HepG2 (cell line): ENCODE measurements at regions not wholly inside any gene's neighbourhood (a gene's known extent, or its start where the extent isn't known, plus 50 kb on each side); places are given as distances from the start of the nearest gene placed in this dataset.

Experiments
- ATAC-seq: fragments of 200-7000 bp; cut with Tn5 transposase; 3 replicates; pipeline ENCODE4 v1.9.1; 2020; ENCODE audit warnings: mild to moderate bottlenecking, moderate library complexity
- BruUV-seq: library from RNA; stranded (reverse); fragments of 400-500 nt; replicated peaks from 2 replicates; lab custom pipeline; 2021; lab: Mats Ljungman, UMichigan
- CTCF ChIA-PET: fragments of 300-600 bp; formaldehyde crosslinking; extraction: SDS; loops from one replicate; lab custom pipeline; 2021; ENCODE audit warnings: low total read pairs, inconsistent platforms, low intra/inter-chr PET ratio; lab: Yijun Ruan, JAX
- POLR2A ChIA-PET: fragments of 350-600 bp; sonication (Branson Sonifier 250); formaldehyde crosslinking; loops from one replicate; lab custom pipeline; 2020; ENCODE audit warnings: antibody characterized with exemption, inconsistent platforms; lab: Yijun Ruan, JAX
- DNase-seq: peaks from one replicate; pipeline ENCODE4 v3.0.0-alpha.2; 2015; ENCODE audit warnings: low spot score
- FAIRE-seq: peaks from 3 replicates; lab custom pipeline; 2011; peaks lifted over from hg19 to GRCh38; lab: Jason Lieb, UNC
- H2AFZ ChIP-seq: one replicate; pipeline ENCODE4 v1.6.1; 2011; ENCODE audit warnings: low read length, inconsistent platforms
- H3K27ac ChIP-seq: fragments of 300-600 bp; 3 replicates; pipeline ENCODE4 v1.8.0; 2011; ENCODE audit warnings: mixed run types, mild to moderate bottlenecking, mixed read lengths, low read length, inconsistent platforms; ENCODE audit not compliant: insufficient read depth; ENCODE audit errors: extremely low read length
- H3K27me3 ChIP-seq, 2 experiments: fragments of 200-600 bp in 1 of 2; 2 replicates in 1 of 2; 3 replicates in 1 of 2; pipeline versions ENCODE4 v1.6.0 to v1.8.0; 2011; ENCODE audit warnings: low read length in 2 of 2, mild to moderate bottlenecking in 2 of 2, moderate library complexity in 2 of 2, inconsistent platforms in 1 of 2; ENCODE audit not compliant: insufficient read depth in 2 of 2, control insufficient read depth in 1 of 2
- H3K36me3 ChIP-seq, 2 experiments: fragments of 200-600 bp in 1 of 2; replicated peaks in 1 of 2; 2 replicates in 1 of 2; 3 replicates in 1 of 2; pipeline versions ENCODE4 v1.5.1 to v1.8.0; 2011; ENCODE audit warnings: low read length in 2 of 2, inconsistent platforms in 1 of 2; ENCODE audit not compliant: insufficient read depth in 2 of 2, control insufficient read depth in 1 of 2
- H3K4me1 ChIP-seq: 2 replicates; pipeline ENCODE4 v1.5.1; 2012; ENCODE audit warnings: low read length, inconsistent platforms; ENCODE audit not compliant: insufficient read depth
- H3K4me2 ChIP-seq: 2 replicates; pipeline ENCODE4 v1.6.0; 2011; ENCODE audit warnings: low read depth, low read length, inconsistent platforms
- H3K4me3 ChIP-seq, 3 experiments: fragments of 200-600 bp in 1 of 3; sonication (generic), shearing (Covaris generic) in 1 of 3; replicated peaks in 1 of 3; 2 replicates each; pipeline ENCODE4 v1.5.1; 2011 to 2016; ENCODE audit warnings: low read length in 3 of 3, inconsistent platforms in 2 of 3, low read depth in 2 of 3, mild to moderate bottlenecking in 2 of 3, control low read depth in 1 of 3, mixed read lengths in 1 of 3; ENCODE audit not compliant: insufficient read depth in 1 of 3
- H3K79me2 ChIP-seq: one replicate; pipeline ENCODE4 v1.6.1; 2011; ENCODE audit warnings: low read length, inconsistent platforms; ENCODE audit not compliant: insufficient read depth
- H3K9ac ChIP-seq: 2 replicates; pipeline ENCODE4 v1.6.0; 2011; ENCODE audit warnings: mild to moderate bottlenecking, low read depth, low read length, inconsistent platforms; ENCODE audit not compliant: insufficient read depth
- H3K9me3 ChIP-seq: 2 replicates; pipeline ENCODE4 v1.5.1; 2012; ENCODE audit warnings: mild to moderate bottlenecking, low read length
- H4K20me1 ChIP-seq: 2 replicates; pipeline ENCODE4 v1.6.0; 2011; ENCODE audit warnings: inconsistent platforms, mild to moderate bottlenecking, low read length, moderate library complexity; ENCODE audit not compliant: insufficient read depth
- DRAP1 ChIP-seq: IDR thresholded peaks from 2 replicates; pipeline ENCODE4 v1.6.1; 2016; ENCODE audit warnings: missing genetic modification reagents, missing compliant biosample characterization
- FOXJ3 ChIP-seq: sonication (generic); formaldehyde crosslinking; IDR thresholded peaks from 2 replicates; pipeline ENCODE4 v1.4.0; 2020; ENCODE audit warnings: missing genetic modification reagents, mild to moderate bottlenecking, borderline replicate concordance
- SAP130 ChIP-seq: IDR thresholded peaks from 2 replicates; pipeline ENCODE4 v1.6.1; 2016; ENCODE audit warnings: low read depth
- TRIM22 ChIP-seq: fragments of 450-650 bp; IDR thresholded peaks from 2 replicates; pipeline ENCODE4 v1.6.1; 2017
- ZFX ChIP-seq: sonication (generic); formaldehyde crosslinking; IDR thresholded peaks from 2 replicates; pipeline ENCODE4 v1.4.0; 2020; ENCODE audit warnings: mild to moderate bottlenecking, low read depth, missing genetic modification reagents, moderate library complexity
- ZNF160 ChIP-seq: sonication (generic); formaldehyde crosslinking; IDR thresholded peaks from 2 replicates; pipeline ENCODE4 v1.8.0; 2022; ENCODE audit warnings: mild to moderate bottlenecking, inconsistent platforms, missing genetic modification reagents
- ZNF629 ChIP-seq: sonication (generic); formaldehyde crosslinking; conservative IDR thresholded peaks from 2 replicates; pipeline ENCODE4 v1.5.0; 2020; ENCODE audit warnings: missing genetic modification reagents
- ZNF878 ChIP-seq: sonication (generic); formaldehyde crosslinking; IDR thresholded peaks from 2 replicates; pipeline ENCODE4 v1.8.1; 2023; ENCODE audit warnings: mild to moderate bottlenecking, missing genetic modification reagents, moderate library complexity
- WGBS: methylation state at CpG from one replicate; pipeline ENCODE4 v1.1.6; 2017; ENCODE audit warnings: low lambda C conversion rate; 5-methylcytosine and 5-hydroxymethylcytosine counted together
- in situ Hi-C: cut with HindIII; loops from 2 replicates; pipeline ENCODE4 v1.10.0; 2017; ENCODE audit warnings: low pct_unique_long_range_greater_than_20kb; ENCODE audit not compliant: extremely low pct_ligation_motif_present
- intact Hi-C: fragments of 100-400 bp; cut with micrococcal nuclease; formaldehyde crosslinking; loops from one replicate; pipeline ENCODE4 v1.10.0; 2022; ENCODE audit not compliant: unreplicated experiment

GRCh38 chr1:36534711-36535412 is 52.1 kb upstream of the CSF3R start:
- peaks cover 11% of the 10 kb centered on the region for H3K4me1 ChIP-seq
- no peaks in the 10 kb centered on the region for H3K36me3 ChIP-seq
- no peak overlapping the region for H2AFZ ChIP-seq
- H3K27ac ChIP-seq: no peak overlapping the region
- intact Hi-C loops: no loop called here
- FAIRE-seq (no peak), ATAC-seq (peak; percentile 59), DNase-seq (no peak)
- no TSS peak for BruUV-seq
- in situ Hi-C loops: no loop called here
- no peak overlapping the region; the same call in 1 of the 2 replicates for H3K4me2 ChIP-seq
- POLR2A ChIA-PET: no interaction called here
- no peaks in the 10 kb centered on the region for H3K79me2 ChIP-seq
- no peaks in the 10 kb centered on the region for H3K9me3 ChIP-seq
- TF ChIP-seq SAP130 (CRISPR knock-in tag): no peak
- TF ChIP-seq TRIM22: no peak
- TF ChIP-seq ZNF629 (CRISPR knock-in tag): no peak
- no peak for TF ChIP-seq DRAP1
- TF ChIP-seq FOXJ3 (CRISPR knock-in tag): no peak
- TF ChIP-seq ZNF160 (CRISPR knock-in tag): no peak
- TF ChIP-seq ZNF878 (CRISPR knock-in tag): no peak
- no peak for TF ChIP-seq ZFX
- peaks cover 0 to 10% of the 10 kb centered on the region in 2 experiments; a peak in 2 of 5 replicates for H3K27me3 ChIP-seq
- CTCF ChIA-PET: no interaction called here
- 9% methylated on average over 12 of the region's 12 CpGs for WGBS
- H3K9ac ChIP-seq: no peak overlapping the region
- no peak overlapping the region for H3K4me3 ChIP-seq
- no peaks in the 10 kb centered on the region for H4K20me1 ChIP-seq
